ENCODE measurements at regions not wholly inside any gene's neighbourhood (a gene's known extent, or its start where the extent isn't known, plus 50 kb on each side); places are given as distances from the start of the nearest gene placed in this dataset.

DNA sequence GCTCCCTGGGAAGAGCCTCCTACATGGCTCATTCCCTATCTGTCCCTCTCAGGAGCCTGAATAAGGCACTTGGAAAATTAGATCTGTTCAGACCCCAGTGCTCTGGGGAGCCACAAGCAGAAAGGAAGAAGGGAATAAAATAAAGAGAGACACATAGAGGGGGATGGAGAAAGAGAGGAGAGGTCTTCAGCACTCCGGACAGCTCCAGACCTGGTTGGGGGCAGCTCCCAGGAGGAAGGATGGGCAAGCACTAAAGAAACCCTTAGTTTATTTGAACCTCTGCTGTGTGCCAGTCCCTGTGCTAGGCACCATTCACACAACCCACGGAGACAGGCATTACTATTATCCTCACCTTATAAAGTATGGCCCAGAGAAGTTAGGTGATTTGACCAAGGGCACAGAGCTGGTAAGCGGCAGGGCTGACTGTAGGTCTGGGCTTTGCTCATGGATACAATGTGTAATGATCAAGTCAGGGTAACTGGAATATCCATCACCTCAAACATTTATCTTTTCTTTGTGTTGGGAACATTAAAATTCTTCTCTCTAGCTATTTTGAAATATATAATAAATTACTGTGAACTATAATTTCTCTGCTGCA lies 53.7 kb upstream of the LRRC32 start:
- TF ChIP-seq POLR2A (IDR thresholded peaks at IDR 0.05; ENCODE audit: low read length) = no peak
- TF ChIP-seq GATA1 (IDR thresholded peaks at IDR 0.05; ENCODE audit: low read depth, low read length) = no peak

All from erythroblast (primary cell).